K562 (cell line): ENCODE measurements at regions not wholly inside any gene's neighbourhood (a gene's known extent, or its start where the extent isn't known, plus 50 kb on each side); places are given as distances from the start of the nearest gene placed in this dataset.

ENCODE experiments used
- E4F1 ChIP-seq: fragments of 250-450 bp; sonication (Bioruptor Pico); IDR thresholded peaks from 2 replicates; pipeline ENCODE4 v1.5.0; 2021; ENCODE audit warnings: mild to moderate bottlenecking, borderline replicate concordance
- KDM4B ChIP-seq, 2 experiments: fragments of 450-650 bp in 1 of 2; sonication (generic) in 1 of 2; IDR thresholded peaks; 2 replicates each; pipeline ENCODE4 v1.6.1; 2016 to 2017; ENCODE audit warnings: borderline replicate concordance in 2 of 2, antibody characterized with exemption in 1 of 2, low read depth in 1 of 2, mild to moderate bottlenecking in 1 of 2
- NRF1 ChIP-seq, 2 experiments: fragments of 450-650 bp; IDR thresholded peaks in 1 of 2; conservative IDR thresholded peaks in 1 of 2; 2 replicates each; pipeline ENCODE4 v1.6.1; 2014; ENCODE audit warnings: mild to moderate bottlenecking in 2 of 2
- TAF7 ChIP-seq: fragments of 450-650 bp; IDR thresholded peaks from 2 replicates; pipeline ENCODE4 v1.6.1; 2016; ENCODE audit warnings: missing genetic modification characterization, missing compliant biosample characterization
- ZBED1 ChIP-seq: IDR thresholded peaks from 2 replicates; pipeline ENCODE4 v1.6.1; 2014
- ZFP1 ChIP-seq: fragments of 450-650 bp; formaldehyde crosslinking; IDR thresholded peaks from 2 replicates; pipeline ENCODE4 v1.4.0; 2020; ENCODE audit warnings: mild to moderate bottlenecking, mixed read lengths
- ZKSCAN8 ChIP-seq: fragments of 200-800 bp; sonication (Bioruptor generic); IDR thresholded peaks from 2 replicates; pipeline ENCODE4 v1.6.1; 2016; ENCODE audit warnings: missing genetic modification characterization, missing compliant biosample characterization
- TF ChIP-seq, protein P1 (sequence below): fragments of 250-450 bp; sonication (Bioruptor Pico); IDR thresholded peaks from 2 replicates; pipeline ENCODE4 v1.4.0; 2020
- TF ChIP-seq, protein P2 (sequence below), 2 experiments: IDR thresholded peaks in 1 of 2; conservative IDR thresholded peaks in 1 of 2; 2 replicates each; pipeline ENCODE4 v1.6.1; 2016; ENCODE audit warnings: low read depth in 2 of 2, mild to moderate bottlenecking in 1 of 2, missing compliant biosample characterization in 1 of 2, missing genetic modification characterization in 1 of 2, moderate library complexity in 1 of 2
- TF ChIP-seq, protein P3 (sequence below): fragments of 150-350 bp; IDR thresholded peaks from 2 replicates; pipeline ENCODE4 v1.6.1; 2014; ENCODE audit warnings: low read depth, mild to moderate bottlenecking, low read length, borderline replicate concordance

DNA sequence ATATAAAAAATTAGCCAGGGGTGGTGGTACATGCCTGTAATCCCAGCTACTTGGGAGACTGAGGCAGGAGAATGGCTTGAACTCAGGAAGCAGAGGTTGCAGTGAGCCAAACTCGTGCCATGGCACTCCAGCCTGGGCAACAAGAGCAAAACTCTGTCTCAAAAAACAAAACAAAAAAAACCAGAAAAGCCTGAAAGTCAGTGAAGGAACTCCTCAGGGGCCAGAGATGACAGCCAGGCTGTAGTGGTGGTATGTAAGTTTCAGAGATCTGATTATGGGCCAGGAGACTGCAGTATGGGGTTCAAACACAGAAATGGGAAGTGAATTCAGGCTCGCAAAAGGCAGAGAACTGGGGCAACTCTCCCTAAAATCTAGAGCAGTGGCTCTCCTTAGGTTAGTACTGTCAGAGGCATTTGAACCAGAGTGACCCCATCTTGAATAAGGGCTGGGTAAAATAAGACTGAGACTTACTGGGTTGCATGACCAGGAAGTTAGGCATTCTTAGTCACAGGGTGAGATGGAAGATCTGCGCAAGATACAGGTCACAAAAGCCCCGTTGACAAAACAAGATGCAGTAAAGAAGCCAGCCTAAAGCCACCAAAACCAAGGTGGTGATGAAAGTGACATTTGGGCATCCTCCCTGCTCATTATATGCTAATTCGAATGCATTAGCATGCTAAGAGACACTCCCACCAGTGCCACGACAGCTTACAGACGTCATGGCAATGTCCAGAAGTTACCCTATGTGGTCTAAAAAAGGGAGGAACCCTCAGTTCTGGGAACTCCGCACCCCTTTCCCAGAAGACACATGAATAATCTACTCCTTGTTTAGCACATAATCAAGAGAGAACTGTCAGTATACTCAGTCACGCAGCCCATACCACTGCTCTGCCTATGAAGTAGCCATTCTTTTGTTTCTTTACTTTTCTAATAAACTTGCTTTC lies 120.2 kb upstream of the XYLT1 start (continued):
- TF ChIP-seq KDM4B (IDR thresholded peaks at IDR 0.05; ENCODE audit: borderline replicate concordance in 2 of 2, low read depth in 1 of 2), result no peak
- TF ChIP-seq, protein P1, sequence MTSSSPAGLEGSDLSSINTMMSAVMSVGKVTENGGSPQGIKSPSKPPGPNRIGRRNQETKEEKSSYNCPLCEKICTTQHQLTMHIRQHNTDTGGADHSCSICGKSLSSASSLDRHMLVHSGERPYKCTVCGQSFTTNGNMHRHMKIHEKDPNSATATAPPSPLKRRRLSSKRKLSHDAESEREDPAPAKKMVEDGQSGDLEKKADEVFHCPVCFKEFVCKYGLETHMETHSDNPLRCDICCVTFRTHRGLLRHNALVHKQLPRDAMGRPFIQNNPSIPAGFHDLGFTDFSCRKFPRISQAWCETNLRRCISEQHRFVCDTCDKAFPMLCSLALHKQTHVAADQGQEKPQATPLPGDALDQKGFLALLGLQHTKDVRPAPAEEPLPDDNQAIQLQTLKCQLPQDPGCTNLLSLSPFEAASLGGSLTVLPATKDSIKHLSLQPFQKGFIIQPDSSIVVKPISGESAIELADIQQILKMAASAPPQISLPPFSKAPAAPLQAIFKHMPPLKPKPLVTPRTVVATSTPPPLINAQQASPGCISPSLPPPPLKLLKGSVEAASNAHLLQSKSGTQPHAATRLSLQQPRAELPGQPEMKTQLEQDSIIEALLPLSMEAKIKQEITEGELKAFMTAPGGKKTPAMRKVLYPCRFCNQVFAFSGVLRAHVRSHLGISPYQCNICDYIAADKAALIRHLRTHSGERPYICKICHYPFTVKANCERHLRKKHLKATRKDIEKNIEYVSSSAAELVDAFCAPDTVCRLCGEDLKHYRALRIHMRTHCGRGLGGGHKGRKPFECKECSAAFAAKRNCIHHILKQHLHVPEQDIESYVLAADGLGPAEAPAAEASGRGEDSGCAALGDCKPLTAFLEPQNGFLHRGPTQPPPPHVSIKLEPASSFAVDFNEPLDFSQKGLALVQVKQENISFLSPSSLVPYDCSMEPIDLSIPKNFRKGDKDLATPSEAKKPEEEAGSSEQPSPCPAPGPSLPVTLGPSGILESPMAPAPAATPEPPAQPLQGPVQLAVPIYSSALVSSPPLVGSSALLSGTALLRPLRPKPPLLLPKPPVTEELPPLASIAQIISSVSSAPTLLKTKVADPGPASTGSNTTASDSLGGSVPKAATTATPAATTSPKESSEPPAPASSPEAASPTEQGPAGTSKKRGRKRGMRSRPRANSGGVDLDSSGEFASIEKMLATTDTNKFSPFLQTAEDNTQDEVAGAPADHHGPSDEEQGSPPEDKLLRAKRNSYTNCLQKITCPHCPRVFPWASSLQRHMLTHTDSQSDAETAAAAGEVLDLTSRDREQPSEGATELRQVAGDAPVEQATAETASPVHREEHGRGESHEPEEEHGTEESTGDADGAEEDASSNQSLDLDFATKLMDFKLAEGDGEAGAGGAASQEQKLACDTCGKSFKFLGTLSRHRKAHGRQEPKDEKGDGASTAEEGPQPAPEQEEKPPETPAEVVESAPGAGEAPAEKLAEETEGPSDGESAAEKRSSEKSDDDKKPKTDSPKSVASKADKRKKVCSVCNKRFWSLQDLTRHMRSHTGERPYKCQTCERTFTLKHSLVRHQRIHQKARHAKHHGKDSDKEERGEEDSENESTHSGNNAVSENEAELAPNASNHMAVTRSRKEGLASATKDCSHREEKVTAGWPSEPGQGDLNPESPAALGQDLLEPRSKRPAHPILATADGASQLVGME (CRISPR knock-in tag), result peak; percentile 98
- no peak for TF ChIP-seq ZBED1
- peak; percentile 77; the same call in 1 of the 2 replicates for TF ChIP-seq E4F1
- peak; percentile 54 to 65 for TF ChIP-seq NRF1 (conservative IDR thresholded peaks at IDR 0.05 in 1 of 2, IDR thresholded peaks at IDR 0.05 in 1 of 2)
- TF ChIP-seq, protein P2, sequence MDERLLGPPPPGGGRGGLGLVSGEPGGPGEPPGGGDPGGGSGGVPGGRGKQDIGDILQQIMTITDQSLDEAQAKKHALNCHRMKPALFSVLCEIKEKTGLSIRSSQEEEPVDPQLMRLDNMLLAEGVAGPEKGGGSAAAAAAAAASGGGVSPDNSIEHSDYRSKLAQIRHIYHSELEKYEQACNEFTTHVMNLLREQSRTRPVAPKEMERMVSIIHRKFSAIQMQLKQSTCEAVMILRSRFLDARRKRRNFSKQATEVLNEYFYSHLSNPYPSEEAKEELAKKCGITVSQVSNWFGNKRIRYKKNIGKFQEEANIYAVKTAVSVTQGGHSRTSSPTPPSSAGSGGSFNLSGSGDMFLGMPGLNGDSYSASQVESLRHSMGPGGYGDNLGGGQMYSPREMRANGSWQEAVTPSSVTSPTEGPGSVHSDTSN (CRISPR knock-in tag; IDR thresholded peaks at IDR 0.05; ENCODE audit: low read depth), result no peak
- TF ChIP-seq, protein P2 (tag; conservative IDR thresholded peaks at IDR 0.05; ENCODE audit: low read depth), result 0 out of 2 replicates have a peak, but pooled peaks have one; percentile 15
- TF ChIP-seq ZFP1 (CRISPR knock-in tag), result peak; percentile 91
- TF ChIP-seq, protein P3, sequence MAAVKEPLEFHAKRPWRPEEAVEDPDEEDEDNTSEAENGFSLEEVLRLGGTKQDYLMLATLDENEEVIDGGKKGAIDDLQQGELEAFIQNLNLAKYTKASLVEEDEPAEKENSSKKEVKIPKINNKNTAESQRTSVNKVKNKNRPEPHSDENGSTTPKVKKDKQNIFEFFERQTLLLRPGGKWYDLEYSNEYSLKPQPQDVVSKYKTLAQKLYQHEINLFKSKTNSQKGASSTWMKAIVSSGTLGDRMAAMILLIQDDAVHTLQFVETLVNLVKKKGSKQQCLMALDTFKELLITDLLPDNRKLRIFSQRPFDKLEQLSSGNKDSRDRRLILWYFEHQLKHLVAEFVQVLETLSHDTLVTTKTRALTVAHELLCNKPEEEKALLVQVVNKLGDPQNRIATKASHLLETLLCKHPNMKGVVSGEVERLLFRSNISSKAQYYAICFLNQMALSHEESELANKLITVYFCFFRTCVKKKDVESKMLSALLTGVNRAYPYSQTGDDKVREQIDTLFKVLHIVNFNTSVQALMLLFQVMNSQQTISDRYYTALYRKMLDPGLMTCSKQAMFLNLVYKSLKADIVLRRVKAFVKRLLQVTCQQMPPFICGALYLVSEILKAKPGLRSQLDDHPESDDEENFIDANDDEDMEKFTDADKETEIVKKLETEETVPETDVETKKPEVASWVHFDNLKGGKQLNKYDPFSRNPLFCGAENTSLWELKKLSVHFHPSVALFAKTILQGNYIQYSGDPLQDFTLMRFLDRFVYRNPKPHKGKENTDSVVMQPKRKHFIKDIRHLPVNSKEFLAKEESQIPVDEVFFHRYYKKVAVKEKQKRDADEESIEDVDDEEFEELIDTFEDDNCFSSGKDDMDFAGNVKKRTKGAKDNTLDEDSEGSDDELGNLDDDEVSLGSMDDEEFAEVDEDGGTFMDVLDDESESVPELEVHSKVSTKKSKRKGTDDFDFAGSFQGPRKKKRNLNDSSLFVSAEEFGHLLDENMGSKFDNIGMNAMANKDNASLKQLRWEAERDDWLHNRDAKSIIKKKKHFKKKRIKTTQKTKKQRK, result no peak
- peak; percentile 92 for TF ChIP-seq ZKSCAN8
- TF ChIP-seq TAF7 (tag), result peak; percentile 83
